ENCODE measurements at regions not wholly inside any gene's neighbourhood (a gene's known extent, or its start where the extent isn't known, plus 50 kb on each side); places are given as distances from the start of the nearest gene placed in this dataset.

DNA sequence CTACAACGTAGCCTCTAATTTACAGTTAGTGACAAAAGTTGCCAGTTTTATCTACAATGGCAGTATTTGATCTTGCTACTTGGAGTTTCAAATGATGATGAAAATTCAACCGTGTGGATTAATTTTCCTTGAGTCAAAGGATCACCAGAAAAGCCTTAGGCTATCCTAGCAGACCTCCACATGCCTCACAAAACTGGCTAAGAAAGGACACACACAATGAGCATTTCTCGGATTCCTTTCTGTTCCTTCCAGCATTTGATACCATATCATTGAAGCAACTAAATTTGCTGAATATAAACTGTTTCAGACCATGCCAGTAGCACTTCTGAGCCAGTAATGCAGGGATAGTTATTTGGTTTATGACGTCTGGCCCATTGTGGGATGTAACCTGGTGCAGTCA lies 587.4 kb upstream of the MDFIC2 start:
- Histone ChIP-seq H3K27me3 (ENCODE audit: control insufficient read depth, insufficient read depth, low read length) (peaks cover 2% of the 10 kb centered on the region), H3K4me3 (ENCODE audit: low read depth, low read length) (no peak overlapping the region), H3K36me3 (ENCODE audit: control insufficient read depth, insufficient read depth, low read length) (no peaks in the 10 kb centered on the region)
- TF ChIP-seq, protein P1, sequence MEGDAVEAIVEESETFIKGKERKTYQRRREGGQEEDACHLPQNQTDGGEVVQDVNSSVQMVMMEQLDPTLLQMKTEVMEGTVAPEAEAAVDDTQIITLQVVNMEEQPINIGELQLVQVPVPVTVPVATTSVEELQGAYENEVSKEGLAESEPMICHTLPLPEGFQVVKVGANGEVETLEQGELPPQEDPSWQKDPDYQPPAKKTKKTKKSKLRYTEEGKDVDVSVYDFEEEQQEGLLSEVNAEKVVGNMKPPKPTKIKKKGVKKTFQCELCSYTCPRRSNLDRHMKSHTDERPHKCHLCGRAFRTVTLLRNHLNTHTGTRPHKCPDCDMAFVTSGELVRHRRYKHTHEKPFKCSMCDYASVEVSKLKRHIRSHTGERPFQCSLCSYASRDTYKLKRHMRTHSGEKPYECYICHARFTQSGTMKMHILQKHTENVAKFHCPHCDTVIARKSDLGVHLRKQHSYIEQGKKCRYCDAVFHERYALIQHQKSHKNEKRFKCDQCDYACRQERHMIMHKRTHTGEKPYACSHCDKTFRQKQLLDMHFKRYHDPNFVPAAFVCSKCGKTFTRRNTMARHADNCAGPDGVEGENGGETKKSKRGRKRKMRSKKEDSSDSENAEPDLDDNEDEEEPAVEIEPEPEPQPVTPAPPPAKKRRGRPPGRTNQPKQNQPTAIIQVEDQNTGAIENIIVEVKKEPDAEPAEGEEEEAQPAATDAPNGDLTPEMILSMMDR (IDR thresholded peaks at IDR 0.05; ENCODE audit: insufficient read depth, low read length, severe bottlenecking) = no peak
- DNase-seq (ENCODE audit: low read depth) (no peak), FAIRE-seq (no peak)

DNA sequence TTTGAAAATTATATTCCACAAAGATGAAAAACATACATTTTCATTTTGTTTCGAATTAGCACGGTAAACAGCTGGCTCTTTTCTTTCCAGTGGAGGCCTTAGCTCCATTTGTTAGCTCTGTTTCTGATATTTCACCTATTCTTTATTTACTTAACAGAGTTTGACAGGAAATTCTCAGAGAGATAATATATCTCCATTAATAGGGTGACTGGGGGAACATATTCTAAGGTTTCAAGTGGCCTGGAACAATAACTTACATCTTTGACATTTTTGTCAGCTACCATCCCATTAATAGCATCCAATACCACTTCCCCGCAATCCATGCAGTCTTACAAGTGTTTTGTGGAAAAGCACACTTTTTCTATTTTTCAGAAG lies 577.6 kb upstream of the MDFIC2 start:
- Histone ChIP-seq H3K36me3 (ENCODE audit: control insufficient read depth, insufficient read depth, low read length) (no peaks in the 10 kb centered on the region), H3K4me3 (ENCODE audit: low read depth, low read length) (no peak overlapping the region), H3K27me3 (ENCODE audit: control insufficient read depth, insufficient read depth, low read length) (no peaks in the 10 kb centered on the region)
- DNase-seq (ENCODE audit: low read depth) = no peak
- no peak for FAIRE-seq
- TF ChIP-seq, protein P1 (IDR thresholded peaks at IDR 0.05; ENCODE audit: insufficient read depth, low read length, severe bottlenecking) = no peak

DNA sequence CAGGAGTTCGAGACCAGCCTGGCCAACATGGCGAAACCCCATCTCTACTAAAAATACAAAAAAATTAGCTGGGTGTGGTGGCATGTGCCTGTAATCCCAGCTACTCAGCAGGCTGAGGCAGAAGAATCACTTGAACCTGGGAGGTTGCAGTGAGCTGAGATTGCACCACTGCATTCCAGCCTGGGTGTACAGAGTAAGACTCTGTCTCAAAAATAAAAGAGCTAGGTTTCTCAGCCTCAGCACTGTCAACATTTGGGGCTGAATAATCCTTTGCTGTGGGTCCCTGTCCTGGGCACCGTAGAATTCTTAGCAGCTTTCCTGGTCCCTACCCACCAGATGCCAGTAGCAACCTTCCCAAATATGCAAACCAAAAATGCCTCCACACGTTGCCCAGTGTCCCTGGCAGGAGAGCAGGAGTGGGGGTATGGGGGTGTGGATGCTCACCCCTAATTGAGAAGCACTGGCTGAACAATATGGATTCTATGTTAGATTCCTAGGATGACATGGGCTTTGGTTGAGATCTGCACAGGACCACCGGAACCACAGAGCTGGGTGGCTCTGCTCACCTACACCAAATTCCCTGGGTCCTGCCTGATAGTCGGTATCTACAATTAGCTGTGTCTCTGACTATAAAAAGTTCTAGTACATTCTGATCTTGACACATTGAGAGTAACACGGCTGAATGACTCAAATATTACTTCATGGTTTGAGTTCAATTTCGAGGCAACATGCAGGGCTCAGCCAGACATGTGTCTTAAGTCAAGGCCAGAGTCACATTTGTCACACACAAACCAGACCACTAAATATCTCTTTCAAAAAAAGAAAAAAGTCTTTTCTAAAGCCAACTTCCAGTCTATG lies 577.0 kb upstream of the MDFIC2 start:
- DNase-seq (ENCODE audit: low read depth) = peak; percentile 26
- Histone ChIP-seq H3K4me3 (ENCODE audit: low read depth, low read length) (no peak overlapping the region), H3K36me3 (ENCODE audit: control insufficient read depth, insufficient read depth, low read length) (no peaks in the 10 kb centered on the region), H3K27me3 (ENCODE audit: control insufficient read depth, insufficient read depth, low read length) (no peaks in the 10 kb centered on the region)
- TF ChIP-seq, protein P1 (IDR thresholded peaks at IDR 0.05; ENCODE audit: insufficient read depth, low read length, severe bottlenecking) = no peak
- FAIRE-seq = no peak

DNA sequence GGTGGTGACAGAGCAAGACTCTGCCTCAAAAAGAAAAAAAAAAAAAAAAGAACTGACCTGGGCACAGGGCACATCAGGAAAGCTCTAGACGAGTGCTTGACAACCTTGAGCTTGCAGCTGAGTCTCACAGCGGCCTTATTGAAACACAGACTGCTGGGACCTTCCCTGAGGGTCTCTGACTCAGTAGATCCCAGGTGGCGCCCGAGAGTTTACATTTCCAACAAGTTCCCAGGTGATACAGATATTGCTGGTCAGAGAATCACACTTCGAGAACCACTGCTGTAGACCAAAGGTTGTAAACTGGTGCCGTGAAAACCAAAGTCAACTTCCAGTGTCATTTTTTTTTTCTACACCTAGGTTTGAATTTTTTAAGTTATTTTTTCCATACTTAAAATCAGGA lies 573.2 kb upstream of the MDFIC2 start:
- DNase-seq (ENCODE audit: low read depth) (no peak), FAIRE-seq (no peak)
- TF ChIP-seq, protein P1 (IDR thresholded peaks at IDR 0.05; ENCODE audit: insufficient read depth, low read length, severe bottlenecking) = no peak
- no peaks in the 10 kb centered on the region for H3K36me3 ChIP-seq (ENCODE audit: control insufficient read depth, insufficient read depth, low read length)
- no peak overlapping the region for H3K4me3 ChIP-seq (ENCODE audit: low read depth, low read length)
- H3K27me3 ChIP-seq (ENCODE audit: control insufficient read depth, insufficient read depth, low read length) = no peaks in the 10 kb centered on the region

DNA sequence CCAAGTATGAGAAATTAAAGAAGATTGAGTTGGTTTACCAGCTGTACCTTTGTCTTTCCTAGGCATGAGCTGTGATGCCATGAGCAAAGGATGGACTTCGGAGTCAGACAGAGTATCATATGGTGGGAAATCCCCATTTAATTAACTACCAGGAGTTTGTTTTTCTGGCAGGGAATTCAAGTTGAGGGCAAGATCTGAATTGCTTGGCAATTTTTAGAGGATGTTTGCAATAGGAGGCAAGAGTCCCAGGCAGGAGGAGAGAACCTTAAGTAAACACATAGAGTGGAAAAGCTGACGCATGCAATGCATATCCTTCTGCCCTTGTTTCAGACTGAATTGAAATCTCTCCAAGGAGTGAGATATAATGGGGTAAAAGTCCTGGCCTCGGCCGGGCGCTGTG lies 569.7 kb upstream of the MDFIC2 start:
- no peak for FAIRE-seq
- peak; percentile 68 for DNase-seq (ENCODE audit: low read depth)
- H3K36me3 ChIP-seq (ENCODE audit: control insufficient read depth, insufficient read depth, low read length) = no peaks in the 10 kb centered on the region
- H3K27me3 ChIP-seq (ENCODE audit: control insufficient read depth, insufficient read depth, low read length) = no peaks in the 10 kb centered on the region
- TF ChIP-seq, protein P1 (IDR thresholded peaks at IDR 0.05; ENCODE audit: insufficient read depth, low read length, severe bottlenecking) = no peak
- H3K4me3 ChIP-seq (ENCODE audit: low read depth, low read length) = no peak overlapping the region

DNA sequence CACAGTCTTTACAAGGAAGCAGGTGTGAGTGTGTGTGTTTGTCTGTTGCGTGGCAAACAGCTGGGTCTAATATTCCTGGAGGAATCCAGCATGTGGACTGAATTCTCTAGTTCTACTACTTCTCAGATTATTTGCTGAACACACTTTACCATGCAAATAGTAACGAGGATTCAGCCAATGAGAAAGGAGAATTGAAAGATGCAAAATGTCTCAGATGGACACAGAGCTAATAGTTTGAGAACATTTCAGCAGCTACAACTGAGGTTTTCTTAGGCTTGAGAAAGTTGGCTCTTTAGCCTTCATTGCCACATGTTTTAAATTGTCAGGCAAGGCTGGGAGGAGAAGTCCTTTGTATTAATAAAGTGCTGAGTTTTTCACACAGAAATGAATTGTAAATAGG lies 568.0 kb upstream of the MDFIC2 start:
- no peak overlapping the region for H3K4me3 ChIP-seq (ENCODE audit: low read depth, low read length)
- FAIRE-seq (no peak), DNase-seq (ENCODE audit: low read depth) (no peak)
- TF ChIP-seq, protein P1 (IDR thresholded peaks at IDR 0.05; ENCODE audit: insufficient read depth, low read length, severe bottlenecking) = no peak
- H3K36me3 ChIP-seq (ENCODE audit: control insufficient read depth, insufficient read depth, low read length) = no peaks in the 10 kb centered on the region
- H3K27me3 ChIP-seq (ENCODE audit: control insufficient read depth, insufficient read depth, low read length) = no peaks in the 10 kb centered on the region
